Ascending aorta (tissue), 2 donors: ENCODE measurements at regions not wholly inside any gene's neighbourhood (a gene's known extent, or its start where the extent isn't known, plus 50 kb on each side); places are given as distances from the start of the nearest gene placed in this dataset.

Experiments used
- DNase-seq, 2 donors: peaks; one replicate each; pipeline ENCODE4 v3.0.0-alpha.2; 2019; ENCODE audit warnings: low spot score in 2 of 2
- H3K27ac ChIP-seq, 2 donors: fragments of 200-600 bp; sonication (generic); one replicate each; pipeline ENCODE4 v1.5.1; 2016 to 2017; ENCODE audit warnings: mild to moderate bottlenecking in 1 of 2
- H3K27me3 ChIP-seq: fragments of 200-600 bp; sonication (generic); one replicate; pipeline ENCODE4 v1.5.1; 2017
- H3K36me3 ChIP-seq, 2 donors: fragments of 200-600 bp; sonication (generic); one replicate each; pipeline ENCODE4 v1.5.1; 2016
- H3K4me1 ChIP-seq, 2 donors: fragments of 200-600 bp; sonication (generic); one replicate each; pipeline ENCODE4 v1.5.1; 2016 to 2017; ENCODE audit warnings: mild to moderate bottlenecking in 1 of 2
- H3K4me3 ChIP-seq, 2 donors: fragments of 200-600 bp; sonication (generic); one replicate each; pipeline ENCODE4 v1.5.1; 2016 to 2017; ENCODE audit warnings: mild to moderate bottlenecking in 1 of 2
- H3K9me3 ChIP-seq, 2 donors: fragments of 200-600 bp; sonication (generic); one replicate each; pipeline ENCODE4 v1.5.1; 2016
- CTCF ChIP-seq, 3 experiments: fragments of 200-600 bp in 2 of 3; fragments of 450-650 bp in 1 of 3; sonication (generic) in 2 of 3; IDR thresholded peaks; one replicate each; pipeline ENCODE4 v1.5.1; 2016 to 2019; ENCODE audit warnings: antibody characterized with exemption in 3 of 3, mild to moderate bottlenecking in 1 of 3, moderate library complexity in 1 of 3
- intact Hi-C: fragments of 100-400 bp; cut with DNase I; formaldehyde crosslinking; loops from one replicate; pipeline ENCODE4 v1.15.1; 2023

GRCh38 chr15:39205081-39205480, 375.8 kb upstream of the THBS1 start:
- Histone ChIP-seq H3K9me3 (no peaks in the 10 kb centered on the region), H3K27ac (no peak overlapping the region), H3K4me1 (no peaks in the 10 kb centered on the region), H3K36me3 (no peaks in the 10 kb centered on the region), H3K4me3 (no peak overlapping the region), H3K27me3 (no peaks in the 10 kb centered on the region)
- TF ChIP-seq CTCF (IDR thresholded peaks at IDR 0.05) = no peak
- intact Hi-C loops = no loop called here
- DNase-seq = no peak

GRCh38 chr15:39205506-39206371, 375.1 kb upstream of the THBS1 start:
- no peak overlapping the region for H3K4me3 ChIP-seq
- intact Hi-C loops = no loop called here
- no peaks in the 10 kb centered on the region for H3K27me3 ChIP-seq
- DNase-seq = no peak
- no peak for TF ChIP-seq CTCF (IDR thresholded peaks at IDR 0.05)
- H3K27ac ChIP-seq = no peak overlapping the region
- no peaks in the 10 kb centered on the region for H3K9me3 ChIP-seq
- H3K36me3 ChIP-seq = no peaks in the 10 kb centered on the region
- no peaks in the 10 kb centered on the region for H3K4me1 ChIP-seq

- Histone ChIP-seq H3K27ac (no peak overlapping the region), H3K9me3 (no peaks in the 10 kb centered on the region), H3K36me3 (no peaks in the 10 kb centered on the region), H3K4me1 (no peaks in the 10 kb centered on the region), H3K4me3 (no peak overlapping the region), H3K27me3 (no peaks in the 10 kb centered on the region)
- intact Hi-C loops = no loop called here
- no peak for TF ChIP-seq CTCF (IDR thresholded peaks at IDR 0.05)
- DNase-seq = no peak
These were observed 373.3 kb upstream of the THBS1 start for GRCh38 chr15:39207532-39208115.

- H3K27me3 ChIP-seq = no peaks in the 10 kb centered on the region
- H3K9me3 ChIP-seq = no peaks in the 10 kb centered on the region
- DNase-seq = no peak
- H3K4me1 ChIP-seq = no peaks in the 10 kb centered on the region
- no peaks in the 10 kb centered on the region for H3K36me3 ChIP-seq
- H3K27ac ChIP-seq = no peak overlapping the region
- TF ChIP-seq CTCF (IDR thresholded peaks at IDR 0.05) = no peak
- intact Hi-C loops = no loop called here
- no peak overlapping the region for H3K4me3 ChIP-seq
These were observed 372.7 kb upstream of the THBS1 start for GRCh38 chr15:39208187-39208586.

- DNase-seq = no peak
- no peaks in the 10 kb centered on the region for H3K36me3 ChIP-seq
- TF ChIP-seq CTCF (IDR thresholded peaks at IDR 0.05) = no peak
- no peaks in the 10 kb centered on the region for H3K9me3 ChIP-seq
- H3K27me3 ChIP-seq = no peaks in the 10 kb centered on the region
- no peak overlapping the region for H3K4me3 ChIP-seq
- no peak overlapping the region for H3K27ac ChIP-seq
- intact Hi-C loops = no loop called here
- H3K4me1 ChIP-seq = no peaks in the 10 kb centered on the region
These were observed 371.2 kb upstream of the THBS1 start for GRCh38 chr15:39209548-39210211.
